ENCODE measurements at regions not wholly inside any gene's neighbourhood (a gene's known extent, or its start where the extent isn't known, plus 50 kb on each side); places are given as distances from the start of the nearest gene placed in this dataset.

GRCh38 chr6:95249175-95249574 lies 328.2 kb upstream of the MANEA start:
- DNase-seq (ENCODE audit: extremely low spot score) = no peak
- ChIA-PET POLR2A (no interaction called here), CTCF (interaction anchor here (2.1 kb wide), 1 partner anchor 9 kb away, joined by 6 read pairs; no protein-coding TSS in a partner anchor)
- TF ChIP-seq, protein P1, sequence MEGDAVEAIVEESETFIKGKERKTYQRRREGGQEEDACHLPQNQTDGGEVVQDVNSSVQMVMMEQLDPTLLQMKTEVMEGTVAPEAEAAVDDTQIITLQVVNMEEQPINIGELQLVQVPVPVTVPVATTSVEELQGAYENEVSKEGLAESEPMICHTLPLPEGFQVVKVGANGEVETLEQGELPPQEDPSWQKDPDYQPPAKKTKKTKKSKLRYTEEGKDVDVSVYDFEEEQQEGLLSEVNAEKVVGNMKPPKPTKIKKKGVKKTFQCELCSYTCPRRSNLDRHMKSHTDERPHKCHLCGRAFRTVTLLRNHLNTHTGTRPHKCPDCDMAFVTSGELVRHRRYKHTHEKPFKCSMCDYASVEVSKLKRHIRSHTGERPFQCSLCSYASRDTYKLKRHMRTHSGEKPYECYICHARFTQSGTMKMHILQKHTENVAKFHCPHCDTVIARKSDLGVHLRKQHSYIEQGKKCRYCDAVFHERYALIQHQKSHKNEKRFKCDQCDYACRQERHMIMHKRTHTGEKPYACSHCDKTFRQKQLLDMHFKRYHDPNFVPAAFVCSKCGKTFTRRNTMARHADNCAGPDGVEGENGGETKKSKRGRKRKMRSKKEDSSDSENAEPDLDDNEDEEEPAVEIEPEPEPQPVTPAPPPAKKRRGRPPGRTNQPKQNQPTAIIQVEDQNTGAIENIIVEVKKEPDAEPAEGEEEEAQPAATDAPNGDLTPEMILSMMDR (IDR thresholded peaks at IDR 0.05; ENCODE audit: control extremely low read depth, extremely low read depth, low read depth, missing control alignments) = no peak

DNA sequence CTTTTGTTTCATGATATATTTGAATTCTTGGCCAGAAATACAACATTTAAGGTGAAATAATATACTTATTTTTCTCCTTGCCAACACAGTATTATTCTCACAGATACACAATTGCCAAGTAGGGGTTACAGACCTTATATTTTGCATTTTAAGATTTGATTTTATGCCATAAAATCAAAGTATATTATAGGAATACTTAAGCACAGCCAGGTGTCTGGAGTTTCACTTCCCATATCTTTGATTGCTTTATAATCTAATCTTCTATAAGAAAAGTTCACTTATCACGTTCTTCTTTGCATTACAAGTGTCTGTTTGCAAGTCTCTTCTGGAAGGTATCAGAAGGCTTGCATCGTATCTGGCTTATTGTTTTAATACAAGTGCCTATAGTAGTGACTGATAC lies 327.7 kb upstream of the MANEA start:
- TF ChIP-seq, protein P1 (IDR thresholded peaks at IDR 0.05; ENCODE audit: control extremely low read depth, extremely low read depth, low read depth, missing control alignments) = no peak
- POLR2A ChIA-PET = no interaction called here
- CTCF ChIA-PET = interaction anchor here (2.1 kb wide), 1 partner anchor 8 kb away, joined by 6 read pairs; no protein-coding TSS in a partner anchor

GRCh38 chr6:95263840-95264239 lies 313.5 kb upstream of the MANEA start:
- TF ChIP-seq, protein P1 (IDR thresholded peaks at IDR 0.05; ENCODE audit: control extremely low read depth, extremely low read depth, low read depth, missing control alignments) = no peak
- POLR2A ChIA-PET = no interaction called here

More for the DNA sequence above, 327.7 kb upstream of the MANEA start:
- DNase-seq (ENCODE audit: extremely low spot score) = no peak

DNA sequence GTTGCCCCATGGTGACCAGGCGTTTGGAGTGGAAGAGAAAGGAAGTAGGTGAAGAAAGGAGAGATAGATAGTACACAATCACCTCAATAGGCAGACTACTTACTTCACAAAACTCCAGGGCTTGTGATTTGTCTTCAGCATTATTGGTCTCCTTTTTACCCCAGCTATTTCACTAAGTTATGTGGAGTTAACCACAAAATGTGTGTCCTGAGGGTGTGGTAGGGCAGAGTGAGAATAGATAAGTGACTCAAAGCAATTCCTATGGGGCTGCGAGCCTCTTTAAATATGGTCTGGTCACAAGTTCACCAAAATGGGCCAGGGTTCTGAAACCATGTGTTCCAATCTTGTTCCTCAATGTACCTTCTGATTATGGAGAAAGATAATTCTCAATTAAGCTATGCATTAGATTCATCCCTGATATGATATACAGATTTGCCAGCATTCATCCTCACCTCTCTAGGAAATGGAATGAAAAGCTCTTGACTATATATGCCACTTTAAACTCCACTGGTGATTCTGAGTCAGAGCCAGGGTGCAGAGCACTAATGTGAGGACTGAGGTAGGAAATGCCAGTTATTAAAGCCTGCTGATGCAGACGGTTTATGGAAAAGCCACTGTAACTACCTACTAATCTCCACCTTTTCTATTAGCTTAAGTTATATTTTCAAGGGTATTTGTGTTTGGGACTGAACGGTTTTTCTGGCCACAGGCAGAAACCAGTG lies 310.6 kb upstream of the MANEA start:
- DNase-seq (ENCODE audit: extremely low spot score) = no peak
- TF ChIP-seq, protein P1 (IDR thresholded peaks at IDR 0.05; ENCODE audit: control extremely low read depth, extremely low read depth, low read depth, missing control alignments) = no peak
- ChIA-PET POLR2A (no interaction called here), CTCF (interaction anchor here (0.7 to 1.3 kb wide), 4 partner anchors 12 to 73 kb away, joined by 3 to 5 read pairs (median 3); no protein-coding TSS in a partner anchor)

More at GRCh38 chr6:95263840-95264239, 313.5 kb upstream of the MANEA start:
- CTCF ChIA-PET = no interaction called here
- DNase-seq (ENCODE audit: extremely low spot score) = no peak

- TF ChIP-seq, protein P1 (IDR thresholded peaks at IDR 0.05; ENCODE audit: control extremely low read depth, extremely low read depth, low read depth, missing control alignments) = no peak
- CTCF ChIA-PET = interaction anchor here (1.3 kb wide), 1 partner anchor 19 kb away, joined by 3 read pairs; no protein-coding TSS in a partner anchor
- POLR2A ChIA-PET = no interaction called here
- no peak for DNase-seq (ENCODE audit: extremely low spot score)
Observed at GRCh38 chr6:95274686-95275235, 302.6 kb upstream of the MANEA start.

GRCh38 chr6:95279616-95280015 lies 297.7 kb upstream of the MANEA start:
- POLR2A ChIA-PET = no interaction called here
- CTCF ChIA-PET = interaction anchor here (1.0 to 2.3 kb wide), 6 partner anchors 8 to 77 kb away, joined by 3 to 10 read pairs (median 4); no protein-coding TSS in a partner anchor
- TF ChIP-seq, protein P1 (IDR thresholded peaks at IDR 0.05; ENCODE audit: control extremely low read depth, extremely low read depth, low read depth, missing control alignments) = no peak
- no peak for DNase-seq (ENCODE audit: extremely low spot score)
